ENCODE measurements at regions not wholly inside any gene's neighbourhood (a gene's known extent, or its start where the extent isn't known, plus 50 kb on each side); places are given as distances from the start of the nearest gene placed in this dataset.

GRCh38 chr12:46087916-46088439, 97.6 kb upstream of the SCAF11 start:
- Histone ChIP-seq H3K27me3 (no peaks in the 10 kb centered on the region), H3K4me3 (no peak overlapping the region), H3K36me3 (no peaks in the 10 kb centered on the region), H3K4me1 (no peaks in the 10 kb centered on the region), H3K9me3 (no peaks in the 10 kb centered on the region), H3K27ac (no peak overlapping the region)
- WGBS, 2 donors (ENCODE audit: low coverage in 1 of 2) = 88% methylated on average over 1 of the region's 1 CpG; no CpG with 5 or more reads in 1 of the 2 donors
- ATAC-seq = no peak
- TF ChIP-seq POLR2A (IDR thresholded peaks at IDR 0.05) = no peak
- no peak for TF ChIP-seq POLR2AphosphoS5 (IDR thresholded peaks at IDR 0.05)
- TF ChIP-seq EP300 (IDR thresholded peaks at IDR 0.05) = no peak
- TF ChIP-seq CTCF (IDR thresholded peaks at IDR 0.05) = no peak

- no peak for ATAC-seq
Observed at GRCh38 chr12:46084666-46085631, 94.6 kb upstream of the SCAF11 start.

GRCh38 chr12:46082490-46083200, 92.3 kb upstream of the SCAF11 start:
- ATAC-seq = no peak
- Histone ChIP-seq H3K4me3 (no peak overlapping the region), H3K27me3 (no peaks in the 10 kb centered on the region), H3K9me3 (peaks cover 0 to 14% (median 0%) of the 10 kb centered on the region in 3 donors), H3K36me3 (no peaks in the 10 kb centered on the region), H3K4me1 (no peaks in the 10 kb centered on the region), H3K27ac (no peak overlapping the region)
- TF ChIP-seq POLR2AphosphoS5 (IDR thresholded peaks at IDR 0.05) (no peak), CTCF (IDR thresholded peaks at IDR 0.05) (no peak), EP300 (IDR thresholded peaks at IDR 0.05) (no peak), POLR2A (IDR thresholded peaks at IDR 0.05) (no peak)
- 88% methylated on average over 1 of the region's 1 CpG; no CpG with 5 or more reads in 1 of the 2 donors for WGBS, 2 donors (ENCODE audit: low coverage in 1 of 2)

More at GRCh38 chr12:46084666-46085631, 94.6 kb upstream of the SCAF11 start:
- no peaks in the 10 kb centered on the region for H3K4me1 ChIP-seq
- H3K27ac ChIP-seq = no peak overlapping the region
- no peak overlapping the region for H3K4me3 ChIP-seq
- no peaks in the 10 kb centered on the region for H3K9me3 ChIP-seq
- no peaks in the 10 kb centered on the region for H3K27me3 ChIP-seq
- no peaks in the 10 kb centered on the region for H3K36me3 ChIP-seq
- no peak for TF ChIP-seq EP300 (IDR thresholded peaks at IDR 0.05)
- no peak for TF ChIP-seq POLR2AphosphoS5 (IDR thresholded peaks at IDR 0.05)
- TF ChIP-seq POLR2A (IDR thresholded peaks at IDR 0.05) = no peak
- no peak for TF ChIP-seq CTCF (IDR thresholded peaks at IDR 0.05)
- WGBS, 2 donors (ENCODE audit: low coverage in 1 of 2) = 68 to 76% methylated on average over 5 to 6 of the region's 7 CpGs

- 67 to 79% methylated on average over 4 of the region's 4 CpGs for WGBS, 2 donors (ENCODE audit: low coverage in 1 of 2)
- peaks cover 0 to 8% (median 0%) of the 10 kb centered on the region in 3 donors for H3K9me3 ChIP-seq
- H3K4me1 ChIP-seq = peaks cover 0 to 12% (median 4%) of the 10 kb centered on the region in 3 donors
- no peak for ATAC-seq
- no peak overlapping the region for H3K4me3 ChIP-seq
- H3K27me3 ChIP-seq = no peaks in the 10 kb centered on the region
- H3K27ac ChIP-seq = no peak overlapping the region
- no peaks in the 10 kb centered on the region for H3K36me3 ChIP-seq
- no peak for TF ChIP-seq POLR2AphosphoS5 (IDR thresholded peaks at IDR 0.05)
Observed at GRCh38 chr12:46073321-46073720, 82.9 kb upstream of the SCAF11 start.

Measured in gastroesophageal sphincter (tissue), 4 donors.